ENCODE measurements at regions not wholly inside any gene's neighbourhood (a gene's known extent, or its start where the extent isn't known, plus 50 kb on each side); places are given as distances from the start of the nearest gene placed in this dataset.
A peak's percentile ranks its signal among the peaks of the same experiment; 100 is the strongest.
"Not testable (repeated sequence)": the region's sequence is repeated elsewhere in the genome, so short reads cannot be mapped to it uniquely, and the experiment has no call there.

DNA sequence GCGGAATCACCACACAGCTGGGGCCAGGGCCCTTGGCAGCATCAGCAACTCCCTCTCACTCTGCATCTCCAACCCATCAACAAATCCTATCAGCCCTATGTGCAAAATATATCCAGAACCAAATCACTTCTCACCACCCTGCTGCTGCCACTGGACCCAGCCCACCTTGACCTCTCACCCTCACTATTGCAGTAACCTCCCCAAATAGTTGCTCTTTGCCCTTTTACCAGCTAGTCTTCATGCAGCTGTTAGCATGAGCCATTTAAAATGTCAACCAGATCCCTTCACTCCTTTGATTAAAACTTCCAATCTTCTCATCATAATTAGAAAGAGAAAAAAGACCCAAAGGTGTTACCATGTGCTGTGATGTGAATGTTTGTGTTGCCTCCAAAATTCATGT lies 155.7 kb upstream of the IRF2BP2 start:
- Mint-ChIP-seq H3K4me1 (peaks cover 34% of the 10 kb centered on the region), H3K9me3 (peaks cover 3% of the 10 kb centered on the region), H3K27me3 (ENCODE audit: low read depth) (no peaks in the 10 kb centered on the region), H3K27ac (ENCODE audit: unreplicated experiment) (no peak overlapping the region), H3K36me3 (ENCODE audit: low read depth) (no peaks in the 10 kb centered on the region), H3K4me3 (no peak overlapping the region)
- DNase-seq (ENCODE audit: low read depth, low spot score), result no peak
- TF ChIP-seq, protein P1, sequence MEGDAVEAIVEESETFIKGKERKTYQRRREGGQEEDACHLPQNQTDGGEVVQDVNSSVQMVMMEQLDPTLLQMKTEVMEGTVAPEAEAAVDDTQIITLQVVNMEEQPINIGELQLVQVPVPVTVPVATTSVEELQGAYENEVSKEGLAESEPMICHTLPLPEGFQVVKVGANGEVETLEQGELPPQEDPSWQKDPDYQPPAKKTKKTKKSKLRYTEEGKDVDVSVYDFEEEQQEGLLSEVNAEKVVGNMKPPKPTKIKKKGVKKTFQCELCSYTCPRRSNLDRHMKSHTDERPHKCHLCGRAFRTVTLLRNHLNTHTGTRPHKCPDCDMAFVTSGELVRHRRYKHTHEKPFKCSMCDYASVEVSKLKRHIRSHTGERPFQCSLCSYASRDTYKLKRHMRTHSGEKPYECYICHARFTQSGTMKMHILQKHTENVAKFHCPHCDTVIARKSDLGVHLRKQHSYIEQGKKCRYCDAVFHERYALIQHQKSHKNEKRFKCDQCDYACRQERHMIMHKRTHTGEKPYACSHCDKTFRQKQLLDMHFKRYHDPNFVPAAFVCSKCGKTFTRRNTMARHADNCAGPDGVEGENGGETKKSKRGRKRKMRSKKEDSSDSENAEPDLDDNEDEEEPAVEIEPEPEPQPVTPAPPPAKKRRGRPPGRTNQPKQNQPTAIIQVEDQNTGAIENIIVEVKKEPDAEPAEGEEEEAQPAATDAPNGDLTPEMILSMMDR (conservative IDR thresholded peaks at IDR 0.05), result no peak

- DNase-seq (ENCODE audit: low read depth, low spot score), result no peak
- Mint-ChIP-seq H3K4me3 (no peak overlapping the region), H3K27me3 (ENCODE audit: low read depth) (no peaks in the 10 kb centered on the region), H3K9me3 (peaks cover 3% of the 10 kb centered on the region), H3K36me3 (ENCODE audit: low read depth) (no peaks in the 10 kb centered on the region), H3K4me1 (peaks cover 34% of the 10 kb centered on the region), H3K27ac (ENCODE audit: unreplicated experiment) (no peak overlapping the region)
- TF ChIP-seq, protein P1 (conservative IDR thresholded peaks at IDR 0.05), result no peak
Observed at GRCh38 chr1:234765181-234765580, 155.2 kb upstream of the IRF2BP2 start.

DNA sequence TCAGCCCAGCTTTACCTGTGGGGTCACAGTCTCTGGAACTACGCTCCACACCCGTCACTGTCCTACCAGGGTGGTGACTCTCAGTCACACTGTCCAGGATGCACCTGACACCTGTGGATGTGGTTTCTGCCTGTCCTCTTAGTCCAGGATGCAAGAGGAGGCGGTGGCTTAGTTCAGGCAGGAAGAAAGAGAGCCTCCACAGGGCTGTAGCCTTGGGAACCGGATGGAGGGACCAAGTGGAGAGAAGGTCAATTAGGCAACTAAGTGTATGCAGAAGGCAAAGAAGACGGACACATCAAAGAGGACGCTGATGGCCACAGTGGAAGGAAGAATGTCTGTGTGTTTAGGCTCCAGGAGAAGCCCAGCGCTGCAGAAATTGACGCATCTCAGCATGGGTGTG lies 153.9 kb upstream of the IRF2BP2 start:
- no peak for DNase-seq (ENCODE audit: low read depth, low spot score)
- H3K27me3 Mint-ChIP-seq (ENCODE audit: low read depth), result no peaks in the 10 kb centered on the region
- no peak overlapping the region for H3K4me3 Mint-ChIP-seq
- peaks cover 26% of the 10 kb centered on the region for H3K4me1 Mint-ChIP-seq
- no peaks in the 10 kb centered on the region for H3K36me3 Mint-ChIP-seq (ENCODE audit: low read depth)
- TF ChIP-seq, protein P1 (conservative IDR thresholded peaks at IDR 0.05), result no peak
- no peak overlapping the region for H3K27ac Mint-ChIP-seq (ENCODE audit: unreplicated experiment)
- peaks cover 3% of the 10 kb centered on the region for H3K9me3 Mint-ChIP-seq

DNA sequence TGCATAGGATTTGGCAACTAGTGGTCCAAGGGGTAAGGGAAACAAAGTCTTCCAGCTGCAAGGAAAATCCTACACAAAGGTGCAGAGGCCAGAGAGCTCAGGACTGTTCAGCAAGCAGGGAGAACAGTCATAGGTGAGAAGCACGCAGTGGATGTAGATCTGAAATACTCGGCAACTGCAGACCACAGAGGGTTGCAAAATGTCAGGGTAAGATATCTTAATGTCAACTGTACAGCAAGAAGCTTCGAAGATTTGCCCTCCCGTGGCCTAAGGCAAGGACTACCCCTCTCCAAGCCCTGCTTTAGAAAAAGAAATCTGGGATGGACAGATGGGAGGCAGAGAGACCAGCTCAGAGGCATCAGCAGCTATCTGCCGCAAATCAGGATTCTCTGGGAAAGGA lies 153.4 kb upstream of the IRF2BP2 start:
- TF ChIP-seq, protein P1 (conservative IDR thresholded peaks at IDR 0.05), result no peak
- Mint-ChIP-seq H3K4me1 (peaks cover 26% of the 10 kb centered on the region), H3K9me3 (peaks cover 3% of the 10 kb centered on the region), H3K4me3 (no peak overlapping the region), H3K27ac (ENCODE audit: unreplicated experiment) (no peak overlapping the region), H3K36me3 (ENCODE audit: low read depth) (no peaks in the 10 kb centered on the region), H3K27me3 (ENCODE audit: low read depth) (no peaks in the 10 kb centered on the region)
- no peak for DNase-seq (ENCODE audit: low read depth, low spot score)

DNA sequence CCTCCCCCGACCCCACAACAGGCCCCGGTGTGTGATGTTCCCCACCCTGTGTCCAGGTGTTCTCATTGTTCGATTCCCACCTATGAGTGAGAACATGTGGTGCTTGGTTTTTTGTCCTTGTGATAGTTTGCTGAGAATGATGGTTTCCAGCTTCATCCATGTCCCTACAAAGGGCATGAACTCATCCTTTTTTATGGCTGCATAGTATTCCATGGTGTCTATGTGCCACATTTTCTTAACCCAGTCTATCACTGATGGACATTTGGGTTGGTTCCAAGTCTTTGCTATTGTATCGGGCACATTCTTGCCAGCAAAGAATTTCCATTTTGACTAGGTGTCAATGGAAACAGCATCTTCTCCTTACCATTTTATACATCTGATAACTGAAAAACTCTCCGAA lies 152.1 kb upstream of the IRF2BP2 start:
- H3K4me3 Mint-ChIP-seq; H3K27me3 Mint-ChIP-seq (ENCODE audit: low read depth); H3K36me3 Mint-ChIP-seq (ENCODE audit: low read depth); H3K9me3 Mint-ChIP-seq; DNase-seq (ENCODE audit: low read depth, low spot score): not testable (repeated sequence)
- peak overlapping the region; percentile 36 for H3K27ac Mint-ChIP-seq (ENCODE audit: unreplicated experiment)
- peaks cover 26% of the 10 kb centered on the region for H3K4me1 Mint-ChIP-seq

DNA sequence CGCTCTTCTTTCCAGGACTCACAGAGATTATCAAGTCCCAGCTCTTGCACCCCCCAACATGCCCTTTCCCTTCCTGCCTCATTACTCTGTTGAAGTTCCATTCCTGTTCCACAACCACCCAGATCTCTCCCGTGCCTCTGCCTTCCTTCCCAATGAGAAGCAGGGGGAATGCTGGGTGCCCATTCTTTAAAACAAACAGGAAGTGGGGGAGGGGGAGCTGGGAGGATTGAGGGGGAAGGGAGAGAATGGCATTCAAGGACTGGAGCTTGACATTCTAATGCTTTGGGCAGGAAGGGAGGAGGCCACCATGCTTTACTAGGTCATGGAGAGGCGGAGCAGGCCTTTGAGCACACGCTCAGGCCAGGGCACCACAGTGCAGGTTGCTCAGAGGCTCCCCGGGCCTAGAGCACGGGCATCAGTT lies 150.3 kb upstream of the IRF2BP2 start:
- no peak overlapping the region for H3K4me3 Mint-ChIP-seq
- no peak for DNase-seq (ENCODE audit: low read depth, low spot score)
- H3K36me3 Mint-ChIP-seq (ENCODE audit: low read depth), result no peaks in the 10 kb centered on the region
- peak overlapping the region; percentile 20 for H3K27ac Mint-ChIP-seq (ENCODE audit: unreplicated experiment)
- peaks cover 3% of the 10 kb centered on the region for H3K9me3 Mint-ChIP-seq
- TF ChIP-seq, protein P1 (conservative IDR thresholded peaks at IDR 0.05), result no peak
- H3K27me3 Mint-ChIP-seq (ENCODE audit: low read depth), result peaks cover 3% of the 10 kb centered on the region
- peaks cover 26% of the 10 kb centered on the region for H3K4me1 Mint-ChIP-seq

Data from neural crest cell (in vitro differentiated cells).